OCI-M2 (cell line): ENCODE measurements at regions not wholly inside any gene's neighbourhood (a gene's known extent, or its start where the extent isn't known, plus 50 kb on each side); places are given as distances from the start of the nearest gene placed in this dataset.
"Not testable (repeated sequence)": the region's sequence is repeated elsewhere in the genome, so short reads cannot be mapped to it uniquely, and the experiment has no call there.

Source experiments
- DNase-seq: peaks from one replicate; lab custom pipeline; 2025; ENCODE audit not compliant: unreplicated experiment; lab: John Stamatoyannopoulos, UW

DNA sequence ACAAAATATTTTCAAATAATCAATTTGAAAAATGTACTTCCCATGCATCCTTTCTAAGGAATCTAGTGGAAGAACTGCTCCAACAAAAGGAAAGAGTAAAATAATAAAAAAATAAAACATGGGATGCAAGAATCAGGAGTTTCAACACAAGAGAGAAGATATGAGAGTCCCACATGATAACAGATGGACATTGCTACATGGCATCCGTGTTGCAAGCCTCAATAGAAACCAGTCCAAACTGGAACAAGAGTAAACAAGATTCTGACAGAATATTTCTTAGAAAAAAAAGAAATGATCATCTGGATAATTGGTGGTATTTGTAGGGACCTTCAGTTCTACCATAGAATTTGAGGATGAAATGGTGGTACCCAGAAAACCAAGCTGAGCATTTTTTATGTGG is 186.8 kb downstream of the FRK start:
- no peak for DNase-seq

DNA sequence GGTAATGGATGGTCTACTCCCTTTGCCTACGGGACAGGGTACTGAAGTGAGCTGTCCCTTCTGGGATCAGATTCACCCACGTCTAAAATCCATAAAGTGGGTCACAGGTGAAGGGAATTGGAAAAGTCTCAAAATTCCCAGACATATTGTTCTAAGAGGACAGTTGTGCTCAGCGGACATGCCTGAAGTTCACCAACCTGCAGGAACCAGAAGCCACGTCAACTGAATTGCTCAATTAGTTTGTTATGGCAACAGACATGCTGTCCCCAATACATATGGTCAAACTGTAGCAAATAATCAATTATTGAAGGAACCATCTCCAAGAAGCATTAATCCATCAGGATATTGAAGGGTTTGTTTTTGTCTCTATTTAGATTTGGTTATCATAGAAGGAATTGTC is 190.2 kb downstream of the FRK start:
- DNase-seq: no peak

DNA sequence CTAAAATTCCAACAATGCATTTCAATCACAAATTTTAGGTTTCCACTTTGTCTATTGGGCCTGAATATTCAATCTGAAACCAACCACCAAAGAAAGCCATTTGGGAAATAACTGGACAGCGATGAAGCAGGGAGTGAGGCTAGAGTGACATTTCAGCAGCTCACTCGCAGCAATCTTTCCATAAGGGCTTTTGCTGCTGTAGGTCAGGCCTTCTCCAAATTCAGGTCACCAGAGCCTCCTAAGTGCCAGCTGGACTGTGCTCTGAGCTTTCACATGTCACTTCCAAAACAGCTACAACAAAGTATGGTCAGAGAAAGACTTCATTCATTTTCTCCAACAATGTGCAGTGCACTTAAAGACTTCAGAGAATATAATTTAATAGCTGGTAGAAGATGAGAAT is 194.8 kb downstream of the FRK start:
- no peak for DNase-seq

DNA sequence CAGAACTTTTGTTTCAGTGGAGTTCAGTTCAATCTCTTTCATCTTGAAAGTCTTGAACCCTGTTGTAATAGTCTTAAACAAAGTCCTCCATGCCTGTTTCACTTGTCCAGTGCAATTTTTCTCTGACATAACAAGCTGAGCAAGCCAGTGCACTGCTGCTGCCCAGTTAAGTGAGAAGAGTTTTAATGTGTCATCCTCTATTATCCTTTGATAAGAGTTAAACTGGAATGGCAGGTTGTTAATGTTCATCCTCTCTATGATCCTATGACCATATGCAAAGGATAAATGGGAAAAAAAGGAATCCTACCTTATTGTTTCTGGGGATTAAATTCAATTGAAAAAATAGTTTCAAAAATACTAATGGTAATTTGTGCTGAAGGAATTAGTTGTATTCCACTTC is 197.5 kb downstream of the FRK start:
- DNase-seq: no peak

DNA sequence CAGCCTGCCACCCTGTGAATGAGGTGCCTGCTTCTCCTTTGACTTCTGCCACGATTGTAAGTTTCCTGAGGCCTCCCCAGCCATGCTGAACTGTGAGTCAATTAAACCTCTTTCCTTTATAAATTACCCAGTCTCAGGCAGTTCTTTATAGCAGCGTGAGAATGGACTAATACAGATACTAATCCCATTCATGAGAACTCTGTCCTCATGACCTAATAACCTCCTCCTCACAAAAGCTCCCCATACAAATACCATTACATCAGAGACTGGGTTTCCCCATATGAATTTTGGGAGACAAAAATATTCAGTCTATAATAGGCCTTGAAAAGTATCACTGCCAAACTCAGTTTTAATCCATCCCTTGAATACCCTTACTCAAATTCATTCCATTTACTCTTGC is 199.0 kb downstream of the FRK start:
- not testable (repeated sequence) for DNase-seq

DNA sequence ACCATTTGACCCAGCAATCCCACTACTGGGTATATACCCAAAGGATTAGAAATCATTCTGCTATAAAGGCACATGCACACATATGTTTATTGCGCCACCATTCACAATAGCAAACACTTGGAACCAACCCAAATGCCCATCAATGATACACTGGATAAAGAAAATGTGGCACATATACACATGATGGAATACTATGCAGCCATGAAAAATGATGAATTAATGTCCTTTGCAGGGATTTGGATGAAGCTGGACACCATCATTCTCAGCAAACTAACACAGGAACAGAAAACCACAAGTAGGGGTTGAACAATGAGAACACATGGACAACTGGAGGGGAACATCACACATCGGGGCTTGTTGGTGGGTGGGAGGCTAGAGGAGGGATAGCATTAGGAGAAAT is 201.1 kb downstream of the FRK start:
- DNase-seq: not testable (repeated sequence)

DNA sequence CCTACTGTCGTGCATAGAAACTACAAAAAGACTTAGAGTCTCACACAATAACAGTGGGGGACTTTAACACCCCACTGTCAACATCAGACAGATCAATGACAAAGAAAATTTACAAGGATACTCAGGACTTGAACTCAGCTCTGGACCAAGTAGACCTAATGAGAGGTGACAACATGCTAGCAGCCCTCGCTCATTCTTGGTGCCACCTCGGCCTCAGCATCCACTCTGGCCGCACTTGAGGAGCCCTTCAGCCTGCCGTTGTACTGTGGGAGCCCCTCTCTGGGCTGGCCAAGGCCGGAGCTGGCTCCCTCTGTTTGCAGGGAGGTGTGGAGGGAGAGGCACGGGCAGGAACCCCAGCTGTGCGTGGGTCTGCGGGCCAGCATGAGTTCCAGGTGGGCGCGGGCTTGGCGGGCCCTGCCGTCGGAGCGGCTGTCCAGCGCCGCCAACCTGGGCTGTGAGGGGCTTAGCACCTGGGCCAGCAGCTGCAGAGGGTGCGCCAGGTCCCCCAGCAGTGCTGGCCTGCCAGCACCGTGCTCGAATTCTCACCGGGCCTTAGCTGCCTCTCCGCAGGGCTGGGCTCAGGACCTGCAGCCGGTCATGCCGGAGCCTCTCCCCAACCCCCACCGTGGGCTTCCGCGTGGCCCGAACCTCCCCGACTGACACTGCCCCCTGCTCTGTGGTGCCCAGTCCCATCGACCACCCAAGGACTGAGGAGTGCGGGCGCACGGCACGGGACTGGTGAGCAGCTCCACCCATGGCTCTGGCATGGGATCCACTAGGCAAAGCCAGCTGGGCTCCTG is 205.6 kb downstream of the FRK start:
- no peak for DNase-seq

DNA sequence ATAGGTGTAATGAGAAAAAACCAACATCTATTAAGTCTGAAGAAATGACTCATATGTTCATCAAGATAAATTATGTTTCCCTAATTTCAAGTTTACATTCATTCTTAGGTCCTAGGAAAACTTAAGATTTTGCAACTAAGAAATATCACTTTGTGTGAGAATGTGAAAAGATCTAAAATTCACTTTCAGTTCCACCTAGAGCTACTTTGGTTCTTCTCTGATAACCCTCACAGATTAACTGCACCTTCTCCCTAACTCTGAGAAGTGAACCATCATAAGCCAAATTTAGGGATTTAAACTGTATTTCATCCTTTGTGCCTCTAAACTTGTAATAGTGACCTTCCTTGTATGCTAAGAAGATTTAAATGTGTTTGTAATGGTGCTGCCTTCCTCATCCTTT is 213.0 kb downstream of the FRK start:
- DNase-seq: no peak

DNA sequence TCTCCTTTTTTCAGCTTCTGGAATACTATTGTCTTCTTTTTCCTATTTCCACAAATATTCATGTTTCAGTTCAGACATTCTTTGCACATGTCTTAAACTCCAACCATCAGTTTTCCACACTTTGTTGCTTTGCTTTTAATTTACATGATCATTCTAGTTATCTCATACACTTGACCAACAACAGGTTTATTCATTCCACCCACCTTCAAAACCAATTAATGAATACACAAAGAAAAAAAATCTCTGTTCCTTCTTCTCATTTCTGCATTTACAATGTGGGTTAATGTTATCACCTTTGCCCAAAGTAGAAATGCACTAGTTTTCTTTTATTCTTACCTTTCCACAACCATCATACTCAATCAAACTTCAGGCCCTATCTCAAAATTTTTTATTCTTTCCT is 216.7 kb downstream of the FRK start:
- no peak for DNase-seq

DNA sequence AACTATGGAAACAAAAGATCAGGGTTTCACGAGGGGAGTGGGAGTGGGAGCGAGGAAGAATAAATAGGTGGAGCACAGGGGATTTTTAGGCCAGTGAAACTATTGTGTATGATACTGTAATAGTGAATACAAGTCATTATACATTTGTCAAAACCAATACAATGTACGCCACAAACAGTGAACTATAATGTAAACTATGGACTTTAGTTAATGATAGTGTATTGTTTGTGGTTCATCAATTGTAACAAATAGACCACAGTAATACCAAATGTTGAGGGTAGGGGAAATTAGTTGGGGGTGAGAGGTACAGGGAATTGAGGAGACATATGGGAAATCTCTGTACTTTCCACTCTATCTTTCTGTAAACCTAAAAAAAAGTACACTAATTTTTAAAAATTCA is 218.4 kb downstream of the FRK start:
- DNase-seq: no peak

DNA sequence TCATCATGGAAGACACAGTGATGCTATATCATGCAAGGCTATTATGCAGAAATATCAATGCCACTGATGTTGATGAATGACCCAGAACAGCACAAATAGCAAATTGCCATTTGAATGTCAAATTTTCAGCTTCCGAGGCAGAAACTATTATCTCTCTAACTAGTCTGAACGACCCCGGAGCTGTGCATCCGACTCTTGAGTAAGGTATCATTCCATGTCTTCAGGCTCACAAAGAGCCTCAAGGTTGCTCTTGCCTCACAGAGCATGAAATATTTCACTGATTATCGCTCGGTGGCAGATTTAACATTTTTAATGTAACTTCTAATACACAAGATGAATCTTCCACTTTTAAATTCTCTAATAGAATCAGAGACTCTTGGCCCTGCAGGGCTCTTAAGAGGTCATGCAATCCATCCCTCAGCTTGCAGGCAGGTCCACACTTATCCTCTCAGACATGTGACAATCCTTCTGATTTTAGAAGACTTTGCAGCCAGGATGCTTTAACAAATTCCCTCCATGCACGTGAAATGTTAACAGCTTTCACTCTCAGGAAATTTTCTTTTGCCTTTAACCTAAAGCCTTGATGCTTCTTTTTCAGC is 221.0 kb downstream of the FRK start:
- DNase-seq: no peak

DNA sequence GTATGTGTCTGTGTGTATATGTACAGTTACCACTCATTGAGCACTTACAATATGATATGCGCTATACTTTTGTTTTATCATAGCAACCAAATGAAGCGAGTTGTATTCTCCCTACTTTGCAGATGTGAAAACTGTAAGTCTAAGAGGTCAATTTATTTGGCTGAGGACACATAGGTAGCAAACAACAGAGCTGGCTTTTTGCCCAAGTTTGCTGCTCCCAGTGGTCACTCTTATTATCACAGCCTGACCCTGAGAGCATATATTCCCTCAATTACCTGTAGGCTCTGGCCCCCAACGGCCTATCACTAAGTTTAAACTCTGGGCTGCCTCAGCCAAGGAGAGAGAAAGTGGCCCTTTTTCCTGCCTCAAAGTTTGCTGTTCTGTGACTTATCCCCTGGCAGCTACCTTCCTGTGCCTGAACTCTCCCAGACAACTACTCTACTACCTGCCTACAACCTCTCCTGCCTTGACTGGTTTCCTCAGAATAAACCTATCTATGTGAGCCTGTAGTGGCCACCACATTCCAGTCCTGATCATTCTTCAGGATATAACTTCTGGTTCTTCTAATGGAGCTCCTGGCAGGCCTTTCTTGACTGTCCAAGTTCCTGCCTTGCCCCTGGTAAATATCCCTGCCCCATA is 221.8 kb downstream of the FRK start:
- DNase-seq: no peak

DNA sequence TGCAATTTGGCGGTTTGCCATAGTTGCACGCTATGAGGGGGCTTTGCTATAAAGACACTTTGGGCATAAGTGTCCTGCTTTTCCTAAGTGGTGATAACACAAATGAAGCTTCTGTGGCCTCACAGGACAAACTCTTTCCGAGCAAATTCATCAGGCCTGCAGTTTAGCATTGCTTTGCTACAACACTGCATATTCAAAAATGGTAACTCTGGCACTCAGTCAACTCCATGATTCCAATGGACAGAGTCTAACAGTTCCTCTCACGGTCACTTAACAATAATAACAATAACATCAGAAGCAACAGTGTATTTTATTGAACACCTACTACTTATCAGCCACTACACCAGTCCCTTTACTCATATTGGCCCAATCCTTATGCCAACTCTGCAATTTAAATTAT is 222.5 kb downstream of the FRK start:
- DNase-seq: no peak

DNA sequence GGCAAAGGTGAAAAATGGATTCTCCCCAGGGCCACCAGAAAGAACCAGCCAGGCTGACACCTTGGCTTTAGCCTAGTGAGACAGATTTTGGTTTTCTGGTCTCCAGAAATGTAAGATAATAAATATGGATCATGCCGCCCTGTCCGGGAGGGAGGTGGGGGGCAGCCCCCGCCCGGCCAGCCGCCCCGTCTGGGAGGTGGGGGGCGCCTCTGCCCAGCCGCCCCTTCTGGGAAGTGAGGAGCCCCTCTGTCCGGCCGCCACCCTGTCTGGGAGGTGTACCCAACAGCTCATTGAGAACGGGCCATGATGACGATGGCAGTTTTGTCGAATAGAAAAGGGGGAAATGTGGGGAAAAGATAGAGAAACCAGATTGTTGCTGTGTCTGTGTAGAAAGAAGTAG is 224.3 kb downstream of the FRK start:
- DNase-seq: not testable (repeated sequence)

DNA sequence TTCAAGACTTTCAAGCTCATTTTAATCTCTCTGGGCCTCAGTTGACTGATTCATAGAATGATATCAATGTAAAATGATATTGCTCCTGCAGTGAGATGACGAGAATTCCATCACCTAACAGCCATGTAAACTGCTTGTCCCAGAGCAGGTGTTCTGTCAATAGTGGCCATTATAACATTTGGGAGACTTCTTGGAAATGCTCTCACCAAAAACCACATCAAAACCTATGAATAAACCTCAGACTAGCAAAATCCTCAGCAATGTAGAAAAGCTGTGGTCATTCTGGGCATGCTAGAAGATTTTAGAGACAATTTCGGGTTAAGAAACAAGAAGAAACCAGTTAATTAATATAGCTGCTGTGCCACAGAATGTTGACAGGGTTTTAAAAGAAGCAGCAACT is 225.4 kb downstream of the FRK start:
- DNase-seq: no peak

DNA sequence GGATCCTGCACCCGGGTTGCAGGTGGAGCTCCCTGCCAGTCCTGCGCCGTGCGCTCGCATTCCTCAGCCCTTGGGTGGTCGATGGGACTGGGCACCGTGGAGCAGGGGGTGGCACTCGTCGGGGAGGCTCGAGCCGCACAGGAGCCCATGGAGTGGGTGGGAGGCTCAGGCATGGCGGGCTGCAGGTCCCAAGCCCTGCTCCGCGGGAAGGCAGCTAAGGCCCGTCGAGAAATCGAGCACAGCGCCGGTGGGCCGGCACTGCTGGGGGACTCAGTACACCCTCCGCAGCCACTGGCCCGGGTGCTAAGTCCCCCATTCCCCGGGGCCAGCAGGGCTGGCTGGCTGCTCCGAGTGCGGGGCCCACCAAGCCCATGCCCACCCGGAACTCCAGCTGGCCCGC is 226.1 kb downstream of the FRK start:
- not testable (repeated sequence) for DNase-seq

DNA sequence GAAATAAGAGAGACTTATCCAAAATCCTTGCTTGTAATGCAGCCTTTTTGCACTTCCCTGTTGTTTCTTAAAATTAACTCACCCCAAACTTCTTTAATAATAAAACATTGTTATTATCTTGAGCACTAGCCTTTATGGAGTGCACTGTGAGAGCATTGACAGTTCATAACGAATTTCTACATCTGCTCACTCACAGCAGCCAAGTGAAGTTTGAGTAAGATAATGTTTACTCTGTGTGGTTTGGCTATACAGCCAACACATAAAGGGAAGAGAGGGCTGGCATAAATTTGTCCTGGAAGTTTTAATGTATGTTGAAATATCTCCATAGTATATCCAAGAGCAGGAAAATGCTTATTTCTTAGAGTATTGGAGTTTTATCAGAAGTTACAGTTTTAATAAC is 227.9 kb downstream of the FRK start:
- DNase-seq: no peak

DNA sequence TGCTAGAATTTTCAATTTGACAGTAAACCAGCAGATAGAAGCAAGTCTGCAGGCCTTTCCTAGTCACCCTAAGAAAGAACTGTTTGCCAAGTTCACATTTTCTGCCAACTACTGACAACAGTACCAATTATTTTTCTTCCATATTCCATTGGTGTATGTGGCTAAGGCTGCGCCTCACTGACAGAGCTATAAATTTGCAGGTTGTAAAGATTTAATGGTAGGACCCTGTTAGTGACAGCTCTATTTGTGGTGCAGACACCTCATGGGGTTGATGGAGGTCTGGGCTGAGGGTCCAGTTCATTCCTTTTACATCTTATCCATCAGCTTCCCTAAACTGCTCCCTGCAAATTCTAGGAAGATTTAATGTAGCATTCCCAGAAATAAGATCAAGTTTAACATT is 228.5 kb downstream of the FRK start:
- DNase-seq: no peak

DNA sequence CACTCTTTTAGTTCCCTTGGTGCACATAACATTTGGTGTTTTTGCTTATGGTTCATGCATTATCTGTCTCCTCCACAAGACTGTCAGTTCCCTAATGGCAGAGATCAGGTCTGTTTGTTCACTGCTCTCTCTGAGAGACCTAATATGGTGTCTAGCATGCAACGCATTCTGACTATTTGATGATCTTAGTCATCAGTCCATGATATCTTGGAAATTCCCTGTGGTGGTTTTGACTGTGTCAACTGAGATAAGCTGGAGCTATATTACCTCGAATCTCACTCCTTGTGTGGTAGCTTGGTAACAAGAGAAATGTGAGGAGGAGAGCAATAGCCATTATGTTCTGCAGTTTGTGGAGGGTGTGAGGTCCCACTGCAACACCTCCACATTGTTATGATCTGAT is 229.8 kb downstream of the FRK start:
- peak; percentile 48 for DNase-seq

DNA sequence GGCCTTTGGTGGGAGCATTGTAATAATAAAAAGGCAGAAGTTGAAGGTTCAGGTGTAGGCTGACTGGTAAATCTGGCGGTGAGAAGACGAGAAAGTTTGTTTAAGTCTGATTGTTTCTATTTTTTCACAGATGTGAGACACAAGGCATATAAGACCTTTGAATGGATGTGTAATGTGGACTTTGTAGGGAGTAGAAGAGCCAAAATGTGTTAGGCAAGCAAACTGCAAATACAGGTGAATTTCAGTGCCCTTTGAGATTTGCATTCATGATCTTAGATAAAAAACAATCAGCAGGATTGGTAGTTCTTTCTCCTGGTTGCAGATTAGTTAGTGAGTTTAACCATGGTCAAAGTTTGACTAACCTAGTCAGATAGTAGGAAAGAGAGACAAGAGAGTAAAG is 238.9 kb downstream of the FRK start:
- DNase-seq: no peak

DNA sequence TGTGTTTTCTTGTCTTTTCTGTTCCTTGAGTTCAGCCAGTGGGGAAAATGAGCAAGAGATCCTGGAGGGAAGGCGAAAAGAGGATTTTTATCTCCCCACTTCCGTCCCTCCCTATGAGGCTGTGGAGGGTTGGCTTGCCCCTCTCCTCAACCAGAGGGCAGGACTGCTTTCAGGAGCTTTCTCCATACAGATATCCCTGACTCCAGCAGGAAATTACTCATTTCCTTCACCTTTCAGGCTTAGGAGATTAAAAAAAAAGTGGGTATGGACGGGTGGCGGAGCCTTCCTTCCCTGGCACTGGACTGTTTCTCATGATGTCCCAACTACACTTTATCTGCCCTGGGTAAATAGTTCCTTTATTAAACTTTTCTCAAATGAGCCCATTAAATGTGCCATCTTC is 241.2 kb downstream of the FRK start:
- DNase-seq: no peak

DNA sequence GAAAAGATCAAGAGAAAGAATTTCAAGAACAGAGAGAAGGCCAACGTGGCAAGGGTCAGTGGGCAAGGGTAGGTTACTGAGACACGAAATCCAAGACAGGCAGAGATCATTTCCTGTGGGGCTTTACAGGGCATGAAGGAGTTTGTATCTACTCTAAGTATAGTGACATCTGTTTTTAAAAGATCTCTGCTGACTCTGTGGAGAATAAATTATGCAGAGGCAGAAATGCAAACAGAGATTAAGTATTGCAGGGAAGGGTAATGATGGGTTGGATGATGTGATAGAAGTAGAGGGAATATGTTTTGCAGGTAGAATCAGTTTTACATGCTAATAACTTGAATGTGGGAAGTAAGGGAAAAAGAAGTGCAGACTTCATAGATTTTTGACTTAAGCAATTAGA is 243.5 kb downstream of the FRK start:
- no peak for DNase-seq

DNA sequence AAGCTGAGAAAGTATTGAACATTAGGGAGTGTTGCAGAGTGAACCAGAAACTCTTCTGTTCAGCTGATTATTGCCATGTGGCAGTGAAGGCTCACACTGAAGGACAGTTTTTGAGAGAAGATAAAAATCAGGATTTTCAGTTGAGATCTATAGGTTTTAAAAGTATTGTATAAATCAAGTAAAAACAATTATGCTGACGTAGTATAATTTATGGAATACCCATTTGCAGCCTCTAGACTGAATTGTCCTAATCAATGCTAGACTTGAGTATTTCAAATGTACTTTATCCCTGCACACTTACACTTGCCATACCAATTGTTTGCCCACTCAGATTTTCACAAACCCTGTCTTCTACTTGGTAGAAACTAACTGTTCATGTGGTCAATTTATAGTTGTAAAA is 245.8 kb downstream of the FRK start:
- DNase-seq: no peak
